Dendritic cell treated with granulocyte-macrophage colony-stimulating factor and Interleukin-4, amounts not matched to agents 40 ng/mL and 50 ng/mL, for 4 days (primary cell): ENCODE measurements at regions not wholly inside any gene's neighbourhood (a gene's known extent, or its start where the extent isn't known, plus 50 kb on each side); places are given as distances from the start of the nearest gene placed in this dataset.

ENCODE experiments used
- H3K27ac Mint-ChIP-seq: one replicate; pipeline ENCODE4 v1.8.0; 2022; ENCODE audit warnings: mild to moderate bottlenecking, mixed read lengths
- H3K27me3 Mint-ChIP-seq: one replicate; pipeline ENCODE4 v1.8.0; 2022; ENCODE audit warnings: mild to moderate bottlenecking, mixed read lengths
- H3K36me3 Mint-ChIP-seq: one replicate; pipeline ENCODE4 v1.8.0; 2022; ENCODE audit warnings: low read depth, mixed read lengths
- H3K4me1 Mint-ChIP-seq: one replicate; pipeline ENCODE4 v1.8.0; 2022; ENCODE audit warnings: low read depth, mixed read lengths
- H3K4me3 Mint-ChIP-seq: one replicate; pipeline ENCODE4 v1.8.0; 2022; ENCODE audit warnings: mild to moderate bottlenecking, moderate library complexity, mixed read lengths
- H3K9me3 Mint-ChIP-seq: one replicate; pipeline ENCODE4 v1.8.0; 2022; ENCODE audit warnings: mixed read lengths
- intact Hi-C: fragments of 100-400 bp; cut with micrococcal nuclease; formaldehyde crosslinking; loops from one replicate; pipeline ENCODE4 v1.15.0; 2022

DNA sequence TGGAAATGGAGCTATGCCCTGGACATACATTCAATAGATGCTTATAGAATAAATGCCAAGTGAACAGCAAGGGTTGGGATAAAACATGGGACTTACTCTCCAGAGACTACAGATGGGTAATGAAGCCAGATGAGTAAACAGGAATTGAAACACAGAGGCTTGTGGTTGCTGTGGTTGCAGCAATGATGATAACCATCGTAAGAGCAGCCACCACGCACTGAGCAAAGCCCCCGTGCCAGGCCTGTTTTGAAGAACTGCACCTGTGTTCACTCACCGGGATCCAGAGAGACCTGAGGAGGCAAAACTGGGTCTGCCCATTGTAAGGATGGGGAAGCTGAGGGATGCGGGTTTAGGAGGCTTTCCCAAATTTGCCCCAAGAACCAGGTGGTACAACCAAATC is 431.1 kb upstream of the CDH4 start:
- no peaks in the 10 kb centered on the region for H3K36me3 Mint-ChIP-seq
- no peaks in the 10 kb centered on the region for H3K4me1 Mint-ChIP-seq
- peaks cover 10% of the 10 kb centered on the region for H3K9me3 Mint-ChIP-seq
- H3K27me3 Mint-ChIP-seq, result peaks cover 3% of the 10 kb centered on the region
- H3K4me3 Mint-ChIP-seq, result no peak overlapping the region
- no peak overlapping the region for H3K27ac Mint-ChIP-seq
- intact Hi-C loops, result no loop called here

DNA sequence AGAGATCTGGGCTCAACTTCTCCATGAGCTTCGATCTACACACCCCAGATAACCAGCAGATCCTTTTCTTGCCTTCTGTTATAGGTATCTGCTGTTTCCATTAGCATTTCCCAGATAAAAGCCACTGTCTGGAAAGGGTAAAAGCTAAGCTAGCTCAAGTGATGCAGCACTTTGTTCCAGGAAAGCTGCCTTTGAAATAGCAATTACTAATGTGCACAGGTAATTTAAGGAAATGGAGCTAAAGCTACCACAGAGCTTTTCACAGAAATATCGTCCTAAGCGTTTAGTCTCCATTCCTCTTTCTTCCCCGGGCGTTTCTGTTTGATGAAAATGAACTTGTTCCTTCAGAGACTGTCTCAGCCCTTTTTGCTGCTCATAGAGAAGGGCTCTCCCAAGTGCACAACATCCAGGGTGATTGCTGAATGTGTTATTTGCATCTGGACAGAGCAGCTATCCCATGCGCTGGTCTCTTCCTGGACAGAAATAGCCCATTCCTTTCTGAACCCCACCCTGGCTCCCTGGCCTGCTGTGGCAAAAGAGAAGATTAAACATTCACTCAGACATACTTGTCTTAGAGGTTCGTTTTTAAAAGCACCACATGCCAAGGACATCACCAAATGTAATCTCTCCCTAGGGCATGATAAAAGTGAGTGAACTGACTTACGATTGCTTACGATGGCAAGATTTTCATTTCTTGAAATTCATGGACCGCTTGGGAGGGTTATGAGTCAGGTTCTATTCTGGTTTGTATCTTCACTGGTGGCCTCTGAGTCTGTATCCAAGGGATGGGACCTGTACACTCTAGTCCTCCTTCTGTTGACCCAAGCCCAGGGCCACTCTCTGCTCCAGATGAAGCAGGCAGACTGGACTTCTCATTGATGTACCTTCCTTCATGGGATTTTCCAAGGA is 429.1 kb upstream of the CDH4 start:
- H3K36me3 Mint-ChIP-seq, result no peaks in the 10 kb centered on the region
- no peak overlapping the region for H3K4me3 Mint-ChIP-seq
- no peak overlapping the region for H3K27ac Mint-ChIP-seq
- intact Hi-C loops, result no loop called here
- peaks cover 3% of the 10 kb centered on the region for H3K27me3 Mint-ChIP-seq
- no peaks in the 10 kb centered on the region for H3K4me1 Mint-ChIP-seq
- H3K9me3 Mint-ChIP-seq, result no peaks in the 10 kb centered on the region

DNA sequence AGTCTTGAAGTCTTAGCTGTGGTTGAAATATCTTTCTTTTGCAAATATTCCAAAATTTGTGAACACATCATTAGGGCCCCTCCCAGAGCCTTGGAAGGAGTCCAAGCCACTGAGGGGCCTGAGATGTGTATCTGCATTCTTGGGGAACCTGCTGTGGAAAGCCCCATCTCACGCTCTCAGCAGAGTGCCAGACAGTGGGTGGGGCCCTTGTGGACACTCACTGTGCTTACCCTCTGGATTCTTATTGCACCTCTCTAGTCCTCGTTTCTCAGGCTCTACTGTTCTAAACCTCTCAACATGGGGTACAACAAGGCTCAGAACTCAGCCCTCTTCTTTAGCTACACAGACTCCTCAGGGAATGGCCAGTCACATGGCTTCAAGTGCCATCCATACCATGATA is 416.2 kb upstream of the CDH4 start:
- Mint-ChIP-seq H3K4me3 (no peak overlapping the region), H3K4me1 (no peaks in the 10 kb centered on the region), H3K36me3 (no peaks in the 10 kb centered on the region), H3K27ac (no peak overlapping the region), H3K9me3 (peaks cover 6% of the 10 kb centered on the region), H3K27me3 (no peaks in the 10 kb centered on the region)
- intact Hi-C loops, result no loop called here

DNA sequence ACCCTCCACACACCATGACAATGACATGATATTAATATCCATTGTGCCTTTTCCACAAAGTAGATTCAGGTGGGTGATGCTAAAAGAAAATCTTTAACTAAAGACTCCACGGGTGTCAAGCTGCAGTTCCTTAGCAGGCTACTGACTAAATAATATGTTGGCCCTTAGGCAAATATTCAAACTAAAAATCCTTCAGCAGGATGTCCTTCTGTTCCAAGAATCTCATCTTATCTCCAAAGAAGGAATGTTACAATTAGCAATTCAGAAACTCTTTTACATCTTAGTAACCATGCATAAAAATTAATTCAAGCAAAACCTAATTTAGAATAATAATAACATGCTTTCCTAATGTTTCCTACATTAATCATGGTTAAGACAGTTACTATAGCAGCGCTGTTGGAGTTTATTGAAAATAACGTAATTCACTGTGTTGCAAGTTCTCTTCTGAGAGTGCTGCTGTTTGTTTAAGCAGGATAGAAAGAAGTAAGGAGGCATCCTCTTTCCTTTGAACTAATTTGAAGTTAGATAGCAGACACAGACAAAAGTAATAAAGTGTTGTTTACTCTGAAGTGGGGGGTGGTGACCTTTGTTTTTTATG is 414.8 kb upstream of the CDH4 start:
- H3K36me3 Mint-ChIP-seq, result no peaks in the 10 kb centered on the region
- intact Hi-C loops, result no loop called here

DNA sequence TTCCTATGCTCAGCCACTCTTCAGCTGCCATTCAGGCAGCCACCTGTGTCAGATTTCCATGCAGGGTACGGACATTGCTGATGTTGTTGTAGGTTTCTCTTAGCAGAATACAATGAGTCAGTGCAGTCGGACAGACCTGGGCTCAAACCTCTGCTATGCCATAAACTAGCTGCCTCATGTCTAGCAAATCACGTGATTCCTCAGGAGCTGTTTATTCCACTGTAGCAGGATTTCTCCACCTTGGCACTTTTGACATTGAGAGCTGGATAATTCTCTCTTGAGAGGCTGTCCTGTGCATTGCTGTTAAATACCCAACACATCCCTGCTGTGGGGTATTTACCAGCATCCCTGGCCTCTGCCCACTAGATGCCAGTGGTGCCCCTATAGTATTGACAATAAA is 413.8 kb upstream of the CDH4 start:
- no peaks in the 10 kb centered on the region for H3K4me1 Mint-ChIP-seq
- no peaks in the 10 kb centered on the region for H3K9me3 Mint-ChIP-seq
- no peak overlapping the region for H3K27ac Mint-ChIP-seq
- intact Hi-C loops, result no loop called here
- no peak overlapping the region for H3K4me3 Mint-ChIP-seq
- no peaks in the 10 kb centered on the region for H3K36me3 Mint-ChIP-seq
- no peaks in the 10 kb centered on the region for H3K27me3 Mint-ChIP-seq

More for the DNA sequence above, 414.8 kb upstream of the CDH4 start:
- H3K9me3 Mint-ChIP-seq, result no peaks in the 10 kb centered on the region
- no peaks in the 10 kb centered on the region for H3K27me3 Mint-ChIP-seq
- no peak overlapping the region for H3K27ac Mint-ChIP-seq
- H3K4me3 Mint-ChIP-seq, result no peak overlapping the region
- no peaks in the 10 kb centered on the region for H3K4me1 Mint-ChIP-seq

DNA sequence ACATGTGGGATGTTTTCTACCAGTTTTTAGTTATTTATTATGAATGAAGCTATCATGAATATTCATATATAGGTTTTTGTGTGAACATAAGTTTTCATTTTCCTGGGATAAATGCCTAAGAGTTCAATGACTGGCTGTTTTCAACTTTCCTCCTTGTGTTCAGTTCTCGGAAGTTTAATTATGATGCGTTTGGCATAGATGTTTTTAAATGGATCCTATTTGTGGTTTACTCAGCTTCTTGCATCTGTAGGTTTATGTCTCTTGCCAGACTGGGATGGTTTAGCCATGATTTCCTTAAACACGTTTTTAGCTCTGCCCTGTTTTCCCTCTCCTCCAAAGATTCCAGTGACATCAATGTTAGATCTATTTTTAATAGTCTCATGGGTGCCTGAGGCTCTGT is 411.1 kb upstream of the CDH4 start:
- no peak overlapping the region for H3K4me3 Mint-ChIP-seq
- no peak overlapping the region for H3K27ac Mint-ChIP-seq
- no peaks in the 10 kb centered on the region for H3K4me1 Mint-ChIP-seq
- intact Hi-C loops, result no loop called here
- no peaks in the 10 kb centered on the region for H3K27me3 Mint-ChIP-seq
- H3K9me3 Mint-ChIP-seq, result no peaks in the 10 kb centered on the region
- no peaks in the 10 kb centered on the region for H3K36me3 Mint-ChIP-seq

DNA sequence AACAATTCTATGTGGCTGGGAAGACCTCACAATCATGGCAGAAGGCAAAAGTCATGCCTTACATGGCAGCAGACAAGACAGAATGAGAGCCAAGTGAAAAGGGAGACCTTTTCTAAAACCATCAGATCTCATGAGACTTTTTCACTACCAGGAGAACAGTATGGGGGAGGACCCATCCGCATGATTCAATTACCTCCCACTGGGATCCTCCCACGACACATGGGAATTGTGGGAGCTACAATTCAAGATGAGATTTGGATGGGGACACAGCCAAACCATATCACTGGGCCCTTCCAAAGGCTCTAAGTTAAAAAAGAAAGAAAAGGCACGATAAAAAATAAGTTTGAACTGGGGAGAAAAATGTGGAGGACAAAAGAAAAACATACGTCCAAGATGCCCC is 406.9 kb upstream of the CDH4 start:
- no peaks in the 10 kb centered on the region for H3K4me1 Mint-ChIP-seq
- no peaks in the 10 kb centered on the region for H3K36me3 Mint-ChIP-seq
- no peak overlapping the region for H3K4me3 Mint-ChIP-seq
- no peak overlapping the region for H3K27ac Mint-ChIP-seq
- no peaks in the 10 kb centered on the region for H3K27me3 Mint-ChIP-seq
- intact Hi-C loops, result no loop called here
- no peaks in the 10 kb centered on the region for H3K9me3 Mint-ChIP-seq

DNA sequence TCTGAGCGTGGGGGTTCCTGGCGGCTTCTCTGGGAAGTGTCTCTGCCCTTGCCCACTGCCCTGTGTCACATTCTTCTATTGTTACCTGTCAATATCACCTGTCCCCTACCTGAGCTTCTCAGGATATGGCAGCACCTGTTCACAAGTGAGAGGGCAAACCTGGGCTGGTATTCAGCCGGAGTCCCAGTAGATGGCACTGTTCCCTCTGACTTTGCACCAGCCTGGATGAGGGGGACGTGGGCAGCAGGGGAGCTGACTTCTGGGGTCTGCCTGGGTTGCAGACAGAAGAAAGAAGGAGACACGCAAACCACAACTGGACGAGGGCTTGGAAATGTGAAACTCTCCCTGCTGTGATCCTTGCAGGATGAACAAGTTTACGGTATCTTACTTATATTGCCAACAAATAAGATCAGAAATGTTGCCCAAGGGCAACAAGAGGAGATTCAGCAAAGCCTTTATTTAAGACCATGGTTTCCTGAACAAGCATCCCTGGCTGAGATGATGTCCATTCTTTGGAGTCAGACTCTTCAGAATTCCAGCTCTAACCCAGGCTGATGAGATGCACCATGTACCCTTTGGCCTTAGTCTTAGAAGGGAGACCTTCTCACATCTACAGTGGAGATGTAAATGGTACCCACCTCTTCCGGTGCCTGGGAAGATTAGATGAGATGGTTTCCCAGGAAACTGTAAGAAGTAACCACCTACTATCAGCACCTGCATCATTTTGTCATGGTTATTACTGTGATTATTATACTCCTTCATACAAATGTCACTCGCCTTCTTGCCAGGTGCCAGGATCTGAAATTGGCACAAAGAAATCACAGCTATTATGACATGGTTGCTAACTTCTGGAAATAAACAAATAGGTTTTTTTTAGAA is 400.0 kb upstream of the CDH4 start:
- no peak overlapping the region for H3K4me3 Mint-ChIP-seq
- H3K27me3 Mint-ChIP-seq, result peaks cover 2% of the 10 kb centered on the region
- H3K9me3 Mint-ChIP-seq, result peaks cover 8% of the 10 kb centered on the region
- no peaks in the 10 kb centered on the region for H3K4me1 Mint-ChIP-seq
- intact Hi-C loops, result no loop called here
- H3K36me3 Mint-ChIP-seq, result no peaks in the 10 kb centered on the region
- H3K27ac Mint-ChIP-seq, result no peak overlapping the region

DNA sequence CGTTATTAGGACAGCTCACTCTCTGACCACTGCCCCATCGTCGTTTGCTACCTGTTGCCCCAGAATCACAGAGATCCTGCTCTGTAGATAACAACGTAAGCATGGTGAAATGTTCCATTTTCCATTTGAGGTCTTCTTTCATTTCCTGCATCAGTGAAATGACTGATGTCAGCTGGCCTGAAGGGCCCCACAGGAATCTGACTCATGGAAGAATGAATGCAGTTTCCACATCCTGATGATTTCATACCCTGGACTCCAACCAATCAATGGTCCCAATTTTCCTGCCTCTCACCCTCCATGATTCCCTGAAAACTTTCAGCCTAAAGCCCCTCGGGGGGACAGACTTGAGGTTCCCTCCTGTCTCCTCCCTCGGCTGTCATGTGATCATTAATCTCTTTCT is 394.4 kb upstream of the CDH4 start:
- H3K27ac Mint-ChIP-seq, result no peak overlapping the region
- H3K36me3 Mint-ChIP-seq, result no peaks in the 10 kb centered on the region
- peaks cover 8% of the 10 kb centered on the region for H3K9me3 Mint-ChIP-seq
- H3K27me3 Mint-ChIP-seq, result peaks cover 2% of the 10 kb centered on the region
- no peaks in the 10 kb centered on the region for H3K4me1 Mint-ChIP-seq
- intact Hi-C loops, result no loop called here
- H3K4me3 Mint-ChIP-seq, result no peak overlapping the region

DNA sequence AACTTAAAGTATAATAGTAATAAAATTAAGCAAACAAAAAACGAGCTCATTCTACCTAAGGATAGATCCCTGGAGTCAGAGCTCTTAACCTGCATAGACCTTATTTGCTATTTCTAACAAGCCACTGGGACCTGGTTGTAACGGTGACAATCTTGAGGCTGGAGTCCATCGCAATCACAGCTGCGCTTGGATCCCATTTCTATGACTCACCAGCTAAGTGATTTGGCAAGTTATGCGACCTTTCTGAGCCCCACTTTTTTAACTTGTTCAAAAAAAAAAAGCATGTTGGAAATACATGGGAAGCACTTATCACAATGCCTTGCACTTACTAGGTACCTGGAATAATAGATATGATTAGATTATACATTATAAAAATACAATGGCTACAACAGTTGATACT is 389.5 kb upstream of the CDH4 start:
- H3K9me3 Mint-ChIP-seq, result no peaks in the 10 kb centered on the region
- intact Hi-C loops, result no loop called here
- no peak overlapping the region for H3K27ac Mint-ChIP-seq
- no peak overlapping the region for H3K4me3 Mint-ChIP-seq
- H3K4me1 Mint-ChIP-seq, result no peaks in the 10 kb centered on the region
- no peaks in the 10 kb centered on the region for H3K27me3 Mint-ChIP-seq
- no peaks in the 10 kb centered on the region for H3K36me3 Mint-ChIP-seq

DNA sequence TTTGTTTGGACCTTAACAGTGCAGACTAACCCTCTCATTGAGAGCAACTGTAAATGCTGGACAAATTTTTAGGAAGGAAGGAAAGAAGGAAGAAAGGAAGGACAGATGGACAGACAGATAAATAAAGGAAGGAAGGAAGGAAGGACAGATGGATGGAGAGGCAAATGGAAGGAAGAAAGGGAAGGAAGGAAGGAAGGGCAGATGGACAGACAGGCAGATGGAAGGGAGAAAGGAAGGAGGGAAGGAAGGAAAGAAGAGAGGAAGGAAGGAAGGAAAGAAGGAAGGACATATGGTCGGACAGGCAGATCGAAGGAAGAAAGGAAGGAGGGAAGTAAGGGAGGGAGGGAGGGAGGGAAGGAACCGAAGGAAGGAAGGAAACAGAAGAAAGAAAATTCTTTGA is 388.5 kb upstream of the CDH4 start:
- intact Hi-C loops, result no loop called here
- no peaks in the 10 kb centered on the region for H3K4me1 Mint-ChIP-seq
- no peaks in the 10 kb centered on the region for H3K27me3 Mint-ChIP-seq
- H3K9me3 Mint-ChIP-seq, result no peaks in the 10 kb centered on the region
- H3K4me3 Mint-ChIP-seq, result no peak overlapping the region
- no peak overlapping the region for H3K27ac Mint-ChIP-seq
- no peaks in the 10 kb centered on the region for H3K36me3 Mint-ChIP-seq

DNA sequence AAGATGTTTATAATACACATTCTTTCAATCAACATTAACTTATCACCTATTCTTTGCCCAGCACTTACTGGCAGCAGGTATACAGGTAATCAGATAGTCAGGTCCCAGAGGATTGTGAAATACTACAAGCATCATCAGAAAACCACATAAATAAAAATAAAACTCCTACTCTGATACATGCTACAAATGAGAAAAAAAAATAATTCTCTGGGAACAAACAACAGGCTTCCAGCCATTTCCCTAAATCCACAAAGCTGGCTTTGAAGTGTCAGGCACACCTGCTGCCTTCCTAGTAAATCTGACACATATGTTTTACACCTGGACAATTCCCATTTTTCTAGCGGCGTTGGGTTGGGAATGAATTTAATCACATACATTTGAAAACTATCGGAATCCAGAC is 384.5 kb upstream of the CDH4 start:
- Mint-ChIP-seq H3K27ac (no peak overlapping the region), H3K36me3 (no peaks in the 10 kb centered on the region), H3K27me3 (no peaks in the 10 kb centered on the region), H3K4me3 (no peak overlapping the region), H3K4me1 (no peaks in the 10 kb centered on the region), H3K9me3 (no peaks in the 10 kb centered on the region)
- intact Hi-C loops, result no loop called here

DNA sequence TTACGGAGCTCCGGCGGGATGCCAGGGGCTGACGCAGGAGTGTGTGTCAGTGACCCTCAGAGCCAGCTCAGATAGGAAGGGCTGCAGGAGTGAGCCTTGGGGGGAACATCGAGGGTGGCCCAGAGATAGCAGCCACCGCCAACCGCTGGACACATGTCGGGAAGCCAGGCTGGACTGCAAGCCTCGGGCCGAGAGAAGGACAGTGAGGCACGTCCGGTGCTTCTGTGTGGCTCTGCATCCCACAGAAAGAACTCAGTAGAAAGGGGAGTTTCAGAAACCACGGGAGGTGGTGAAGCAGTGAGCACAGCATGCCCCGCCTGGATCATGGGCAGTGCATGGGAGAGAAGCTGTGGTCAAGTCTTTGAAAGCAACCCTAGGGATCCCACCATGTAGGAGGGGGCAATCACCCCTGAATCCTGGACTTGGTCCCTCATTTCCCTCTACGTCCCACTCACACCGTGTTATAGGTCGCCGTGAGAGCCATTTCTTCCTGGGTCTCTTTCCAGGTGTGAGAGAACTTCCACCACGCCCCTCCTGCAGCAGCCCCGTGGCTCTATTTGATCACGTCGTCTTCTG is 383.7 kb upstream of the CDH4 start:
- H3K27ac Mint-ChIP-seq, result no peak overlapping the region
- no peaks in the 10 kb centered on the region for H3K4me1 Mint-ChIP-seq
- no peaks in the 10 kb centered on the region for H3K9me3 Mint-ChIP-seq
- no peaks in the 10 kb centered on the region for H3K27me3 Mint-ChIP-seq
- H3K36me3 Mint-ChIP-seq, result no peaks in the 10 kb centered on the region
- intact Hi-C loops, result no loop called here
- H3K4me3 Mint-ChIP-seq, result no peak overlapping the region

DNA sequence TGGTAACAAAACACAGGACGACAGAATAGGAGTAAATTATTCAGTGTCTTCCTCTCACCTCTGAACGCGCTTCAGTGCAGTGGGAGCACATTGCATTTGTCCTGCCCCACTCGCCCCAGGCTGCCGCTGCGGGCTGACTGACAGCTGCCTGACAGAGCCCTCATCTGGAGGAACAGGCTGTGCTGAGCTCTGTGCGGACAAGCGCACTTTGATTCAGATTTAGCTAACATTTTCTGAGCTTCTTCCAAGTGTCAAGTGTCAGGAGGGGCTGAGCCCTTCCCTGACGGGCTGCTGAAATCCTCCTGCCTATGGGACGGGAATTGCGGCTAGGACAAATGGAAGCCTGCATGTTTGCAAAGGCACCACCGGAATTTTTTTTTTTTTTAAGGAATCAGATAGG is 383.0 kb upstream of the CDH4 start:
- Mint-ChIP-seq H3K27me3 (no peaks in the 10 kb centered on the region), H3K9me3 (no peaks in the 10 kb centered on the region), H3K36me3 (no peaks in the 10 kb centered on the region), H3K4me1 (no peaks in the 10 kb centered on the region), H3K27ac (no peak overlapping the region), H3K4me3 (no peak overlapping the region)
- intact Hi-C loops, result no loop called here
